ENCODE measurements at regions not wholly inside any gene's neighbourhood (a gene's known extent, or its start where the extent isn't known, plus 50 kb on each side); places are given as distances from the start of the nearest gene placed in this dataset.
"Not testable (repeated sequence)": the region's sequence is repeated elsewhere in the genome, so short reads cannot be mapped to it uniquely, and the experiment has no call there.

- no peak for DNase-seq (ENCODE audit: low spot score)
Measured at GRCh38 chr2:236375973-236376476, 111.8 kb upstream of the ASB18 start.

- no peak for DNase-seq (ENCODE audit: low spot score)
Measured at GRCh38 chr2:236376566-236377244, 112.5 kb upstream of the ASB18 start.

DNA sequence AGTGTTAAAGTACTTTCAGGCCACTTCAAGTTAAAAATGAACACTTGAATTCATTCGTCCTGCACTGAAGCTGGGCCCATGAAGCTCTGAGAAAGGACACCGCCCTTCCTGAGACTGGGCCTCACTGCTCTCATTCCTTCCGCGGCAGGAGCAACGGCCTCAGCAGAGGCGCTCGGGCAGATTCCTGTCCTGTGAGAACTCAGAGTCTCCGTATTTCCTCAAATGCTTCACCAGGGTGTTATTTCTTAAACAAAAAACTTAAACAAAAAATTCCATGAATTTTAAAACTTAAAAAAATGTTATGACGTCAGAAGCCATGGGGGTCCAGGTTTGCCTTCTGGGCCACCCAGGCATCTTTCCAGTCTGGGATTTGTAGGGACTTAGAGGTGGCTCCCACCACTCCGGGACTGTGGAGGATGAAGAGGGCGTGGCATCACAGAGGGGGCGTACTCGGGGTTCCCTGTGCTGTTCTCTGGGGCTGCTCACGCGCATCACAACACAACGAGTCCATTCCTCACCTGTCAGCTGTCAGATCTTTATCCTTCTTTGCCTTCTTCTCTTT, 115.9 kb upstream of the ASB18 start:
- no peak for DNase-seq (ENCODE audit: low spot score)

- not testable (repeated sequence) for DNase-seq (ENCODE audit: low spot score)
Measured at GRCh38 chr2:236381253-236381652, 117.0 kb upstream of the ASB18 start.

DNA sequence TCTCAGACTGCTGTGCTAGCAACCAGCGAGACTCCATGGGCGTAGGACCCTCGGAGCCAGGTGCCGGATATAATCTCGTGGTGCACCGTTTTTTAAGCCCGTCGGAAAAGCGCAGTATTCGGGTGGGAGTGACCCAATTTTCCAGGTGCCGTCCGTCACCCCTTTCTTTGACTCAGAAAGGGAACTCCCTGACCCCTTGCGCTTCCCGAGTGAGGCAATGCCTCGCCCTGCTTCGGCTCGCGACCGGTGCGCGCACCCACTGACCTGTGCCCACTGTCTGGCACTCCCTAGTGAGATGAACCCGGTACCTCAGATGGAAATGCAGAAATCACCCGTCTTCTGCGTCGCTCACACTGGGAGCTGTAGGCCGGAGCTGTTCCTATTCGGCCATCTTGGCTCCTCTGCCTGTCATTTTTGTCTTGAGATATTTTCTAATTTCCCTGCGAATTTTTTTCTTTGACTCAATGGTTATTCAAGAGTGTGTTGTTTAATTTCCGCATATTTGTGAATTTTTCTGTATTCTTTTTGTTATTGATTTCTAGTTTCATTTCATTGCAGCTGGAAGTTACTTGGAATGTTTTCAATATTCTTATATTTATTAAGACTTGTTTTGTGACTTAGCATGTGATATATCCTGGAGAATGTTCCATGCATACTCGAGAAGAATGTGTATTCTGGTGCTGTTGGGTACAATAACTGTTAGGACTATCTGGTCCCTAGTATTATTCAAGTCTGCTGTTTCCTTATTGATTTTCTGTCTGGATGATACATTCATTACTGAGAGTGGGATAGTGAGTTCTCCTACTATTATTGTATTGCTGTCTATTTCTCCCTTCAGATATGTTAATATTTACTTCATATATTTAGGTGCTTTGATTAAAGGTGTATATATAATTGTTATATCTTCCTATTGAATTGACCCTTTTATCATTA, 125.3 kb upstream of the ASB18 start:
- DNase-seq (ENCODE audit: low spot score), result not testable (repeated sequence)

GRCh38 chr2:236393101-236393500, 128.9 kb upstream of the ASB18 start:
- DNase-seq (ENCODE audit: low spot score), result no peak

DNA sequence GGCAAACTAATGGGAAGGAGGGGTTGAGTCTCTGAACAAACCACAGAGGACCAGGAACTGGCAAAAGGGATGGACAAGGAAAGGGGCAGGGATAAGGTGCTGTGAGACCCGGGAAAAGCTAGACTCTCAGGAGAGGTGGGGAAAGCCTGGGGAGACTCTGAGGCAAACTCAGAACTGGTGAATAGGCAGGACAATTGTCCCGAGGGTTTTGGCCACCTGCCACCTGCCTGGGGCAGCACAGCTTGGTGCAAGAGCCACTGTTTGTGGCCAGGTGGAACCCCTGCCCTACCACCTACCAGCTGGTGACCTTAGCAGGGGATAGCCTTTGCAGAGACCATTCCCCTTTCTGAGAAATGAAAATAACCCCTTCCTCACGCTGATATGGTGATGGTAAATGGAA, 129.4 kb upstream of the ASB18 start:
- no peak for DNase-seq (ENCODE audit: low spot score)

- no peak for DNase-seq (ENCODE audit: low spot score)
Measured at GRCh38 chr2:236394571-236394970, 130.4 kb upstream of the ASB18 start.

DNA sequence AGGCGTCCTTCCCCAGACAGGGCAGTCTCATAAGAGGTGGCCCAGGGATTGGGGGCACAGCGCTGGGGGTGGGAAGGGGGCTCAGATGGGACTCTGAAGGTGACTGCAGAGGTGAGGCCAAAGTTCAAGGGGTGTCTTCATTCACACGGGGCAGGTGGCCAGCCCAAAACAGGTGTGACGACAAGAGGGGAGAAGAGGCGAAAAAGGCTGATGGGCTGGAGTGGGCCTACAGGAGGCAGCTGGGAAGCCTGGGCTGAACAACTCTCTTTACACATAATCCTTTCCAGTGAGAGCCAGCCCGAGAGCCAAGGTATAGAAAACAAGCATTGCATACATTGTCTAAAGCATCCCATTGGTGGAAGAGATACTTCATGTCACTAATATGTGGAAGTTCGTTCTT, 130.9 kb upstream of the ASB18 start:
- DNase-seq (ENCODE audit: low spot score), result no peak

- no peak for DNase-seq (ENCODE audit: low spot score)
Measured at GRCh38 chr2:236396818-236397350, 132.7 kb upstream of the ASB18 start.

DNA sequence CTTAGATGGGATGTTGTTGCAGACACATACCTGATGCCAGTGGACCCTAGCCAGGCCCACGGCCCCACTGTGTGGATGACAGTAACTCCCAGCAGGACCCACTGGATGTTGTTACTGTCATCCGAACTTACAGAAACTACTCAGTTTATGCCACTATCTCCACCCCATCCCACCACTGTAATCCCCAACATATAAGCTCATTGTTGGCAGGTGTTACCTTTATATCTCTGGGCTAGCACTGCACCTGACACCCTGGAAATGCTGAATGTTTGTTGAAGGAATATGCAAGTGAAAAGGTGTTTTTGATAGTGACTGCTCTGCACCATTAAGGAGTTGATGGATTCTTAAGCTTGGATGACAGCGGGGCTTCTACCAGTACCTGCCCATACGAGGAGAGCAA, 133.5 kb upstream of the ASB18 start:
- no peak for DNase-seq (ENCODE audit: low spot score)

- DNase-seq (ENCODE audit: low spot score), result no peak
Measured at GRCh38 chr2:236399409-236399808, 135.2 kb upstream of the ASB18 start.

DNA sequence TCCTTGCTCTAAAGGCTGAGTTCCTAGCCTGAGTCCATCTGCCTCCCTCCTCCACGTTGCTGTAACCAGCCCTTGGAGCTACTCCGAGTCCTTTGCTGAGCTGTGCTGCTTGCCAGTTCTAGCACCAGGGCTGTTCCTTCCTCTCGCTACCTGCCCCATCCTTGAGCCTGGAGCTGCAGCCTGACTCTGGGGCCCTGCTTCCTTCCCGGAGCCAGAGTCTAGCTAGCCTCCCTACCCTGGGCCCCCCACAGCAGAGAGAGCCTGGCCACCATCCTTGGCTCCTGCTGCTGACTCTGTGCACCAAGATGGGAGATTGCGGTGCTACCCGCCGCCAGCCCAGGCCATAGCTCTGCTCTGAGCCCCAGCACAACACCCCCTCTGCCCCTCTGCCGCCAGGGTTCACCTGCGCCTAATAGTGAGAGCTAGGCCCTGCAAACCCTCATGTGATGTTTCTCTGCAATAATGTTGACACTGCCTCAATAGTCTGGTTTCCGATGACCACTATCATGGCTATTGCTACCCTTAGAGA, 135.9 kb upstream of the ASB18 start:
- DNase-seq (ENCODE audit: low spot score), result no peak

- no peak for DNase-seq (ENCODE audit: low spot score)
Measured at GRCh38 chr2:236400594-236401360, 136.6 kb upstream of the ASB18 start.

GRCh38 chr2:236402033-236402790, 138.0 kb upstream of the ASB18 start:
- DNase-seq (ENCODE audit: low spot score), result no peak

- DNase-seq (ENCODE audit: low spot score), result no peak
Measured at GRCh38 chr2:236403125-236403524, 138.9 kb upstream of the ASB18 start.

GRCh38 chr2:236403811-236404210, 139.6 kb upstream of the ASB18 start:
- no peak for DNase-seq (ENCODE audit: low spot score)

- DNase-seq (ENCODE audit: low spot score), result no peak
Measured at GRCh38 chr2:236404346-236404745, 140.1 kb upstream of the ASB18 start.

- DNase-seq (ENCODE audit: low spot score), result no peak
Measured at GRCh38 chr2:236405357-236405756, 141.2 kb upstream of the ASB18 start.

GRCh38 chr2:236408090-236408489, 143.9 kb upstream of the ASB18 start:
- no peak for DNase-seq (ENCODE audit: low spot score)

GRCh38 chr2:236408786-236409185, 144.6 kb upstream of the ASB18 start:
- DNase-seq (ENCODE audit: low spot score), result no peak

All from hematopoietic multipotent progenitor cell treated with erythropoietin and hydrocortisone succinate and interleukin-3 and kit ligand, for 17 days (in vitro differentiated cells).